NT2/D1 (cell line): ENCODE measurements at regions not wholly inside any gene's neighbourhood (a gene's known extent, or its start where the extent isn't known, plus 50 kb on each side); places are given as distances from the start of the nearest gene placed in this dataset.

ENCODE experiments used
- SUZ12 ChIP-seq: IDR thresholded peaks from 2 replicates; pipeline ENCODE4 v1.6.1; 2011; ENCODE audit not compliant: insufficient read length, insufficient read depth; ENCODE audit errors: extremely low read depth
- YY1 ChIP-seq: IDR thresholded peaks from 2 replicates; pipeline ENCODE4 v1.6.1; 2011; ENCODE audit not compliant: insufficient read length, insufficient read depth
- ZNF274 ChIP-seq: IDR thresholded peaks from 2 replicates; pipeline ENCODE4 v1.6.1; 2011; ENCODE audit warnings: mild to moderate bottlenecking, low read depth, low read length

DNA sequence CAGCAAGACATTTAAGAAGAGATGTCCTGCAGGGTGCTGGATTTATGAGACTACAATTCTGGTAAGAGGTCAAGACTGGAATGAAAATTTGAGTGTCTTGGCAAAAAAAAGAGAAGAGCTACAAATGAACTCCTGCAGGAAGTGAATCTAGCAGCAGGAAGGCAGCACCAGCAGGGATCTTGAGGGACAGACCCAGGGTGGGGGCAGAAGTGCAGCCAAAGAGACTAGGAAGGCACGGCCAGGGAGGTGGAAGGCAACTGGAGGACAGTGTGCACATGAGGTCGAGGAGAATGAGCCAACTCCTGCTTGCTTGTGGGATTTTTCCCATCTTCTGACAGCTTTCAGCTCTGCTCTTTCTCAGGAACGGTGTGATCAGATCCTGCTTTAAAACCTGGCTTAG is 263.2 kb downstream of the BUD13 start:
- TF ChIP-seq ZNF274 (no peak), YY1 (no peak), SUZ12 (no peak)
